ENCODE measurements at regions not wholly inside any gene's neighbourhood (a gene's known extent, or its start where the extent isn't known, plus 50 kb on each side); places are given as distances from the start of the nearest gene placed in this dataset.
"Not testable (repeated sequence)": the region's sequence is repeated elsewhere in the genome, so short reads cannot be mapped to it uniquely, and the experiment has no call there.

DNA sequence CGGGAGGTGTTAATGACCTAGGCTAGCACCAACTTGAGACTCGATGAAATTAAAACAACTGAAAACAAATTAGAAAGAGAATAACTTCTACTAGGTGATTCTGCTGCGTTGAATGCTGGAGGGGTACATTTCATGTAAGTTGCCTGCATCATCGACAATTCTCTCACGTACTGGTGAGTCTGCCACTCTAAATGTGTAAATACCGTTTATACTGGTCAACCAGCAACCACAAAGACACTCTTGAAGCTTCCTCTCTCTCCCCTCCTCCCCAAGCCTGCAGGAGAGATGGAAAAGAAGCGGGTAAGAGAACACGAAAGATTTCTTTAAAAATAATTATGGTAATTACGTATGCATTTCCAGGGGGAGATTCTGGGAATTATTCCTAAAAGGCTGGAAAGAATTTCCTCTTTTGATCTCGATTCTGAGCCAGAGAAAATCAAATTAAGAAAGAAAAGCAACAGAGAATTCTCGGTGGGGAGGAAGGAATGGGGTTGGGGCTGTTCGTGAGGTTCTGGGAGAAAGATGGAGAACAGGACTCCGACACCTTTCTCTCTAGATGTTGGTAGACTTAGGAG, 68.6 kb upstream of the MRTFB start:
- DNase-seq, result no peak

GRCh38 chr16:14003074-14003570, 68.0 kb upstream of the MRTFB start:
- DNase-seq, result peak; percentile 93 to 95

- DNase-seq, result no peak
Observed at GRCh38 chr16:14004031-14004728, 66.9 kb upstream of the MRTFB start.

- DNase-seq, result no peak
Observed at GRCh38 chr16:14004729-14005315, 66.3 kb upstream of the MRTFB start.

DNA sequence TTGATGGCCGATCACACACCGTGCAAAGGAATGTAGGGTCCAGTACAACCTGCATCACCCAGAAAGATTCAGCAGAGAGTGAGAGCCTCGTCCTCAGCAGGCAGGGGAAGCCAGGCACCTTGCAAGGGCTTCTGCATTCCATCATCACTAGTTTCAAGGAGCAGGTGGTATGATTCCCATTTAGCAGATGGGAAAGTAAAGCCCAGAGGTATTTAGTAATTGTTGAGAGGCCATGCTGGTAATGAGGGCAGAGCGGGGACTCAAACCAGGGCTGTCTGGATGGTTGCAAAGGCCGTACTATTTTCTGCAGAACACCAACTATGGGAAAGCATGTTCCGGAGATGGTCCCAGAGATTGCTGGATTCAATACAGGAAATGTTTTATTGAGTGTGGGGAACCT, 65.8 kb upstream of the MRTFB start:
- DNase-seq, result no peak

DNA sequence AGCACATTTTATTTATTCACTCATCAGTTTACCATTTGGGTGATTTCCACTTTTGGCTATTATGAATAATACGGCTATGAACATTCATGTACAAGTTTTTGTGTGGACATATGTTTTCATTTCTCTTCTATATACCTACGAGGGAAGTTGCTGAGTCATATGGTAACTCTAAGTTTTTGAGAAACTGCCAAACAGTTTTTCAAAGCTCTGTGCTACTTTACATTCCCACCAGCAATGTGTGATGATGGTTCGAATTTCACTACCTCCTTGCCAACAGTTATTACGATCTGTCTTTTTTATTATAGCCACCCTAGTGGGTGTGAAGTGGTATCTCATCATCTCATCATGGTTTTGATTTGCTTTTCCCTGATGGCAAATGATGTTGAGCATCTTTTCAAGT, 63.7 kb upstream of the MRTFB start:
- DNase-seq, result no peak

GRCh38 chr16:14011001-14011400, 60.1 kb upstream of the MRTFB start:
- peak in 1 of 2 donors; percentile 39 for DNase-seq

DNA sequence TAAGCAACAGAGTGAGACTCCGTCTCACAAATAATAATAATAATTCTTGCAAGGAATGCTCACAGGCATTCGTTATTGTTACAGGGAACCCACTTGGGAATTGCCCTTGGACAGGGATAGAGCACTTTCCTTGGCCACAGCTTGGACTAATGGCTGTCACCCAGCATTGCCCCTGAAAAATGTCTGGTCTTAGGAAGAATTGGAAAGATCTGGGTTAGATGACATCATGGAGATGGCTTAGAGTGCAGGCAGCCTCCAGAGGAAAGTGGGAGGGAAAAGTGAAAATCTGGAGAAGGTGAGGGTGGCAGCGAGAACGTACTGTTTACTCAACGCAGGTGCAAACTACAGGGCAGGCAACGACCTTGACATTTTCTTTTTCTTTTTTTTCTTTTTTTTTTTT, 59.3 kb upstream of the MRTFB start:
- no peak for DNase-seq

DNA sequence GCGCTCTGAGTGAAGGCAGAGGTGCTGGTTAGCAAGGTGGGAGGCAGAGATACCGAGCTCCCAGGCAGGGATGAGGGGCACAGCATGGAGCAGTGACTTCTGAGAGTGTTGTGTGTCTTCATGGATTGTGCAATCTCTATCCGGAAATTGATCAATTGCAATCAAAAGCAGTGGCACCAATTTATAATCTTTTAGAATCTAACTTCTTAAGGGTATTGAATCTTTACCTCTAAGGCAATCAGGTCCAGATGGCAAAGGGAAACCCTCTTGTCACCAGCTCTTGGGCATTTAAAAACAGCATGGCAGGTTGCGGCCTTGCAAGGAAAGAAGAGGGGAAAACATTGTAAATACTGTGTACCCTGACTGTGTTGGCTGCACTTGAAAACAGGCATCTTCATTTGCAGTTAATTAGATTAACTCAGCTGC, 58.0 kb upstream of the MRTFB start:
- DNase-seq, result no peak

DNA sequence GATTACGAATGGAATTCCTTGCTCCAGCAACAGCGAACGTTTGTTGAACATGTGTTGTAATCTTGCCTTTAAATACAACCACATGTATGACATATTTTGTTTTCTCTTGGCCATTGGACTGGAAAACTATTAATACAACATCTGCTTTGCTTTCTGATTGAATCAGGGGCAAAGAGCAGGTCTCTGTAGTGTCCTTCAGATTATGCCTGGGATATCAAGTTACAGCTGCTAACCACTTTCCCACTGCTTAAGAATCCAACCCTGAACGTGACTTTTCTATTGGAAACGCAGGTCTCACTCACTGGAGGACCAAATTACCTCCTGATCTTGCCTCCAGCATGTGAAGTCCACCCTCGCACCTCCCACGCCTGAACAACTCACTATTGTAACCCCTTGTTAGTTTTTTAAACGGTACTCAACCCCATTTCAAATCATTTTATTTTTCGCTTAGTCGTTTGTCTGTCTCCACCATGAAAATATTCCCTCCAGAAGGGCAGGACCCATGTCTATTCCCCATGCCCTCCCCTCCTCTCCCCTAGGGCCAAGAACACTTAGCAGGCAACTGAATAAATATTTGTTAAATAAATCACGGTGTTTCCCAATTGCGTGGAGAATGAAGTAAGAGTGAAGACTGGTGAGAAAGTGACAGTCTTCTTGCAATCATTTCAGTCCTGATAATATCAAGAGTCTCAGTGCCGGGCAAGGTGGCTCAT, 57.4 kb upstream of the MRTFB start:
- DNase-seq, result peak; percentile 42 to 49

DNA sequence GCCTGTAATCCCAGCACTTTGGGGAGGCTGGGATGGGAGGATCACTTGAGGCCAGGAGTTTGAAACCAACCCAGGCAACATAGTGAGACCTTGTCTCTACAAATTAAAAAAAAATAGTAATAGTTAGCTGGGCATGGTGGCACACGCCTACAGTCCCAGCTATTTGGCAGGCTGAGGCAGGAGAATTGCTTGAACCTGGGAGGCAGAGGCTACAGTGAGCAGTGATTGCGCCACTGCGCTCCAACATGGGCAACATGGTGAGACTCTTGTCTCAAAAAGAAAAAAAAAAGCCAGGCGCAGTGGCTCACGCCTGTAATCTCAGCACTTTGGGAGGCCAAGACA, 56.9 kb upstream of the MRTFB start:
- no peak for DNase-seq

DNA sequence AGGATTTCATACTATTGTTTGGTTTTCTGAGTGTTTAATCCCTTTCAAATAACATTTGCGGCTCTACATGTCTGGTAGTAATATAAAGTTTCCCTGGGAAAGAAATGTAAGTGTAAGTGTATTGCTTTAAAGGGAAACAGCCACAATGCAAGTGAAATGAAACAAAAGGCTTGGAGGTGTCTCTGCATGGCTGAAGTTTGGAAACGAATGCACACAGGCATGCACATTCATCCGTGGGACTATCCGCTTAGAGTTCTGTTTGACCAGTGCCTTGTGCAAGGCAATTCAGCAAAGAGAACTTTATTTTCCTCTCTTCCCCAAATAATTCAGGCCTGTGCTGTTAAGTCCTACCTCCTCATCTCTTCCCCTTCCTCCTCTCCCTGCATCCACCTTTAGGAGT, 56.1 kb upstream of the MRTFB start:
- no peak for DNase-seq

DNA sequence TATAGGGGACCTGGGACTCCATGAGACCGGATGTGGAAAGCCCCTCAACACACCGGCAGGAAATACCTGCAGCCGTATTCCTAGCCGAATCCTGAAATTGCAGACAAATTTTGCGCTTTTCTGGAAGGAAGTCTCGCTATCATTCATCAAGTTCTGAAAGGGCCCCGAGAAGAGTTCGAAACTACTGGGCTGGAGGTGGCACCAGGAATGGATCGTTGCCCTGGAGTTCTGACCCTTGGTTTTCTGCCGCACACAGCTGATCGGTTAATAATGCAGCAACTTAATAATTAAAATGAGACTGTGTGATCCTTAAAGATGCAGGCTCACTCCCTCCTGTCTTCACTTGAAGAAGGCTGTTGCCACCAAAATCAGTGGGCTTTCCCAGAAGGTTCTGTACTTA, 55.7 kb upstream of the MRTFB start:
- DNase-seq, result no peak

- DNase-seq, result peak; percentile 80 to 96
Observed at GRCh38 chr16:14015948-14016347, 55.2 kb upstream of the MRTFB start.

DNA sequence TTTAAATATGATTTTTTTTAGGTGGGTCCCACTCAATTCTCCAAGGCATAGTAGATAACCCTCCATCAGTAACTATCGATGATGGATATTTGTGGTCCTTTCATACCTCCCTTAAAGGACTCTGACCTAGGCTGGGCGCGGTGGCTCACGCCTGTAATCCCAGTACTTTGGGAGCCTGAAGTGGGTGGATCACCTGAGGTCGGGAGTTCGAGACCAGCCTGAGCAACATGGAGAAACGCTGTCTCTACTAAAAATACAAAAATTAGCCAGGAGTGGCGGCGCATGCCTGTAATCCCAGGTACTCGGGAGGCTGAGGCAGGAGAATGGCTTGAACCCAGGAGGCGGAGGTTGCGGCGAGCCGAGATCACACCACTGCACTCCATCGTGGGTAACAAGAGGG, 54.8 kb upstream of the MRTFB start:
- DNase-seq, result not testable (repeated sequence)

DNA sequence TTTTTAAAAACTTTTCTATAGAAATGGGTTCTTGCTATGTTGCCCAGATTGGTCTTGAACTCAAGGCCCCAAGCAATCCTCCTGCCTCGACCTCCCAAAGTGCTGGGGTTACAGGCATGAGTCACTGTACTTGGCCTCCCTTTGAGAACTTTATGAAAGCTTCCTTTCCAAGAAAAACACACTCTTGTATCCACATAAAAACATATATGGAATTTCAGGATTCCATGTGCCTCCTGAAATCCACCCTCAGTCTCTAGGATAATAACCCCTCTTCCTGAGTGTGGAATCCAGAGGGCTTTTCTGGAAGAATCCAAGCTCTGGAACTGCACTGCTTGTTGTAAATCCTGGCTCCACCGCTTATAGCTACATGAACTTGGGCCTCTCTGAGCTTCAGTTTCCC, 53.2 kb upstream of the MRTFB start:
- DNase-seq, result no peak

DNA sequence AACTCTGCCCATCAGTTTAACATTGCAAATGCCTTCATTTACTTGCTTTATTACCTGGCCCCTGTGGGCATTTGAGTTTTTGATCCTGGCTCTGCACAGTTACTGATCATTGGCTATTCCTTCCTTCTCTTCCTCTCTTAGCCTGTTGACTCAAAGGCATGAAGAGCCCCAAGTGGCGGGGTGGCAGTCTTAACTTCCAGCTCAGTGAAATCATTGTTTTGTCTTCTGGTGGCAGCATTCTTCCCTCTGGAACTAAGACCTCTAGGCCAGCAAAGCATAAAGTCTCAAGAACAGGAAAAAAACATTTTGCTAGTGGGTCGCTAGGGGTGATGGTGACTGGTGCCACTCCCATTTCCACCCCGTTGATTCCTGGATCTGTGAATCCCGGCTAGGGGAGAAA, 52.3 kb upstream of the MRTFB start:
- DNase-seq, result no peak

DNA sequence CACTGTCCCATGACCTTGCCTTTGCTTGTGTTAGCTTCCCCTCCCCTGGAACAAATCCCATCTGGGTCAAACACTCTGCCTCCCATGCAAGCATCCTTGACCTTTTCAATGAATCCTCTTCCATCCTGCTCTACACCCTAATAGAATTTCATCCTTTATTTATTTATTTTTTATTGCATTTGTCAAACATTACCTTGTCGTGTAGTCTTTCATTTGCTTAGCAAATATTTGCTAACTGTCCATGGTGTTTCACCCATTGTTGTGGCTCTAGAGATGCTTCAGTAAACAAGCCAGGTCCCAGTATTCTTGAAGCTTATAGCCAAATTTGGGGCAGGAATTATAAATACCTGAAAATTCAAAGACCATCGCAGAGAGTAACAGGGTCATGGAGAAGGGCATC, 51.0 kb upstream of the MRTFB start:
- no peak for DNase-seq
